ENCODE measurements at regions not wholly inside any gene's neighbourhood (a gene's known extent, or its start where the extent isn't known, plus 50 kb on each side); places are given as distances from the start of the nearest gene placed in this dataset.

- ATAC-seq = no peak
Observed at GRCh38 chr3:118809696-118810498, 224.7 kb downstream of the IGSF11 start.

GRCh38 chr3:118810499-118811035 is 224.1 kb downstream of the IGSF11 start:
- TF ChIP-seq GLIS3 (CRISPR knock-in tag; IDR thresholded peaks at IDR 0.05) (no peak), CSDC2 (CRISPR knock-in tag; IDR thresholded peaks at IDR 0.05) (no peak), ISL1 (CRISPR knock-in tag; IDR thresholded peaks at IDR 0.05) (no peak), ZFP30 (CRISPR knock-in tag; IDR thresholded peaks at IDR 0.05) (no peak), ESRRG (CRISPR knock-in tag; IDR thresholded peaks at IDR 0.05) (no peak), CREB5 (CRISPR knock-in tag; IDR thresholded peaks at IDR 0.05; ENCODE audit: low read depth) (no peak), SNAI2 (CRISPR knock-in tag; IDR thresholded peaks at IDR 0.05) (no peak), RARB (CRISPR knock-in tag; IDR thresholded peaks at IDR 0.05) (no peak), POU6F1 (CRISPR knock-in tag; IDR thresholded peaks at IDR 0.05; ENCODE audit: borderline replicate concordance, low read depth) (no peak), TSHZ2 (CRISPR knock-in tag; IDR thresholded peaks at IDR 0.05) (no peak), ZNF8 (CRISPR knock-in tag; IDR thresholded peaks at IDR 0.05) (no peak), CSRNP3 (CRISPR knock-in tag; IDR thresholded peaks at IDR 0.05) (no peak), TCF4 (CRISPR knock-in tag; IDR thresholded peaks at IDR 0.05; ENCODE audit: borderline replicate concordance) (no peak), TOX (CRISPR knock-in tag; IDR thresholded peaks at IDR 0.05; ENCODE audit: borderline replicate concordance) (no peak), BACH2 (CRISPR knock-in tag; IDR thresholded peaks at IDR 0.05; ENCODE audit: borderline replicate concordance) (no peak), ZNF70 (CRISPR knock-in tag; IDR thresholded peaks at IDR 0.05) (no peak), ZNF565 (CRISPR knock-in tag; conservative IDR thresholded peaks at IDR 0.05; ENCODE audit: low read depth) (no peak), ZFP3 (CRISPR knock-in tag; IDR thresholded peaks at IDR 0.05) (no peak)
- ATAC-seq = no peak

More at GRCh38 chr3:118809696-118810498, 224.7 kb downstream of the IGSF11 start:
- no peak for TF ChIP-seq BACH2 (CRISPR knock-in tag; IDR thresholded peaks at IDR 0.05; ENCODE audit: borderline replicate concordance)
- TF ChIP-seq PATZ1 (CRISPR knock-in tag; IDR thresholded peaks at IDR 0.05; ENCODE audit: borderline replicate concordance) = no peak
- no peak for TF ChIP-seq ZNF565 (CRISPR knock-in tag; conservative IDR thresholded peaks at IDR 0.05; ENCODE audit: low read depth)
- TF ChIP-seq OSR1 (CRISPR knock-in tag; IDR thresholded peaks at IDR 0.05) = no peak
- TF ChIP-seq ARNTL (CRISPR knock-in tag; IDR thresholded peaks at IDR 0.05; ENCODE audit: borderline replicate concordance, low read depth) = no peak
- no peak for TF ChIP-seq ISL1 (CRISPR knock-in tag; IDR thresholded peaks at IDR 0.05)
- no peak for TF ChIP-seq ESRRG (CRISPR knock-in tag; IDR thresholded peaks at IDR 0.05)
- TF ChIP-seq GLIS3 (CRISPR knock-in tag; IDR thresholded peaks at IDR 0.05) = no peak
- no peak for TF ChIP-seq SNAI2 (CRISPR knock-in tag; IDR thresholded peaks at IDR 0.05)
- no peak for TF ChIP-seq ZC3H10 (CRISPR knock-in tag; IDR thresholded peaks at IDR 0.05)
- no peak for TF ChIP-seq PPARA (CRISPR knock-in tag; IDR thresholded peaks at IDR 0.05; ENCODE audit: borderline replicate concordance)
- no peak for TF ChIP-seq TCF4 (CRISPR knock-in tag; IDR thresholded peaks at IDR 0.05; ENCODE audit: borderline replicate concordance)

Data from SK-N-SH treated with all-trans-retinoic acid at 6 μM for 48 hours (cell line).